MG63 (cell line): ENCODE measurements at regions not wholly inside any gene's neighbourhood (a gene's known extent, or its start where the extent isn't known, plus 50 kb on each side); places are given as distances from the start of the nearest gene placed in this dataset.
"Not testable (repeated sequence)": the region's sequence is repeated elsewhere in the genome, so short reads cannot be mapped to it uniquely, and the experiment has no call there.

ENCODE experiments used
- DNase-seq: peaks from one replicate; pipeline ENCODE4 v3.0.0-alpha.2; 2020
- H3K27me3 ChIP-seq: fragments of 250-450 bp; sonication (Bioruptor Pico); 2 replicates; pipeline ENCODE4 v1.5.1; 2020; ENCODE audit warnings: mild to moderate bottlenecking, moderate library complexity
- H3K36me3 ChIP-seq: fragments of 250-450 bp; sonication (Bioruptor Pico); 2 replicates; pipeline ENCODE4 v1.5.1; 2020; ENCODE audit warnings: mild to moderate bottlenecking, moderate library complexity
- H3K4me3 ChIP-seq: fragments of 250-450 bp; sonication (Bioruptor Pico); 2 replicates; pipeline ENCODE4 v1.5.1; 2020; ENCODE audit warnings: mild to moderate bottlenecking, moderate library complexity
- H3K9me3 ChIP-seq: fragments of 250-450 bp; sonication (Bioruptor Pico); 2 replicates; pipeline ENCODE4 v1.5.1; 2020; ENCODE audit warnings: mild to moderate bottlenecking, moderate library complexity

- Histone ChIP-seq H3K4me3 (no peak overlapping the region), H3K27me3 (no peaks in the 10 kb centered on the region), H3K36me3 (no peaks in the 10 kb centered on the region), H3K9me3 (no peaks in the 10 kb centered on the region)
- no peak for DNase-seq
Observed at GRCh38 chr20:4444404-4444803, 195.3 kb upstream of the ADRA1D start.

GRCh38 chr20:4443016-4443415 is 193.9 kb upstream of the ADRA1D start:
- Histone ChIP-seq H3K9me3 (no peaks in the 10 kb centered on the region), H3K4me3 (no peak overlapping the region), H3K36me3 (no peaks in the 10 kb centered on the region), H3K27me3 (no peaks in the 10 kb centered on the region)
- DNase-seq = no peak

GRCh38 chr20:4441871-4442270 is 192.8 kb upstream of the ADRA1D start:
- no peak overlapping the region for H3K4me3 ChIP-seq
- H3K36me3 ChIP-seq = no peaks in the 10 kb centered on the region
- no peaks in the 10 kb centered on the region for H3K27me3 ChIP-seq
- no peak for DNase-seq
- no peaks in the 10 kb centered on the region for H3K9me3 ChIP-seq

- H3K27me3 ChIP-seq = no peaks in the 10 kb centered on the region
- no peaks in the 10 kb centered on the region for H3K36me3 ChIP-seq
- no peaks in the 10 kb centered on the region for H3K9me3 ChIP-seq
- no peak overlapping the region for H3K4me3 ChIP-seq
- no peak for DNase-seq
Observed at GRCh38 chr20:4441191-4441590, 192.1 kb upstream of the ADRA1D start.

GRCh38 chr20:4439461-4439860 is 190.4 kb upstream of the ADRA1D start:
- no peaks in the 10 kb centered on the region for H3K27me3 ChIP-seq
- H3K4me3 ChIP-seq = no peak overlapping the region
- H3K9me3 ChIP-seq = no peaks in the 10 kb centered on the region
- no peaks in the 10 kb centered on the region for H3K36me3 ChIP-seq
- no peak for DNase-seq

- no peaks in the 10 kb centered on the region for H3K27me3 ChIP-seq
- H3K36me3 ChIP-seq = no peaks in the 10 kb centered on the region
- no peak overlapping the region for H3K4me3 ChIP-seq
- no peaks in the 10 kb centered on the region for H3K9me3 ChIP-seq
- no peak for DNase-seq
Observed at GRCh38 chr20:4437131-4437530, 188.0 kb upstream of the ADRA1D start.

- DNase-seq = no peak
Observed at GRCh38 chr20:4435671-4436455, 186.8 kb upstream of the ADRA1D start.

GRCh38 chr20:4435225-4435624 is 186.1 kb upstream of the ADRA1D start:
- Histone ChIP-seq H3K4me3 (no peak overlapping the region), H3K27me3 (no peaks in the 10 kb centered on the region), H3K9me3 (no peaks in the 10 kb centered on the region), H3K36me3 (no peaks in the 10 kb centered on the region)
- DNase-seq = no peak

More at GRCh38 chr20:4435671-4436455, 186.8 kb upstream of the ADRA1D start:
- H3K36me3 ChIP-seq = no peaks in the 10 kb centered on the region
- H3K9me3 ChIP-seq = no peaks in the 10 kb centered on the region
- H3K4me3 ChIP-seq = no peak overlapping the region
- H3K27me3 ChIP-seq = no peaks in the 10 kb centered on the region

GRCh38 chr20:4434681-4435080 is 185.6 kb upstream of the ADRA1D start:
- no peaks in the 10 kb centered on the region for H3K9me3 ChIP-seq
- H3K36me3 ChIP-seq = no peaks in the 10 kb centered on the region
- no peak for DNase-seq
- H3K4me3 ChIP-seq = no peak overlapping the region
- no peaks in the 10 kb centered on the region for H3K27me3 ChIP-seq

GRCh38 chr20:4431446-4431845 is 182.4 kb upstream of the ADRA1D start:
- Histone ChIP-seq H3K4me3 (no peak overlapping the region), H3K36me3 (no peaks in the 10 kb centered on the region), H3K27me3 (no peaks in the 10 kb centered on the region), H3K9me3 (no peaks in the 10 kb centered on the region)
- DNase-seq = no peak

GRCh38 chr20:4430826-4431225 is 181.7 kb upstream of the ADRA1D start:
- H3K4me3 ChIP-seq = not testable (repeated sequence)

GRCh38 chr20:4427940-4428586 is 179.0 kb upstream of the ADRA1D start:
- Histone ChIP-seq H3K4me3 (no peak overlapping the region), H3K36me3 (no peaks in the 10 kb centered on the region), H3K9me3 (no peaks in the 10 kb centered on the region), H3K27me3 (no peaks in the 10 kb centered on the region)
- DNase-seq = no peak

More at GRCh38 chr20:4430826-4431225, 181.7 kb upstream of the ADRA1D start:
- H3K9me3 ChIP-seq, H3K36me3 ChIP-seq, H3K27me3 ChIP-seq, DNase-seq: not testable (repeated sequence)

GRCh38 chr20:4418141-4418540 is 169.1 kb upstream of the ADRA1D start:
- no peaks in the 10 kb centered on the region for H3K9me3 ChIP-seq
- no peak overlapping the region for H3K4me3 ChIP-seq
- H3K36me3 ChIP-seq = no peaks in the 10 kb centered on the region
- no peak for DNase-seq
- H3K27me3 ChIP-seq = no peaks in the 10 kb centered on the region

GRCh38 chr20:4415281-4415680 is 166.2 kb upstream of the ADRA1D start:
- Histone ChIP-seq H3K9me3 (no peaks in the 10 kb centered on the region), H3K36me3 (no peaks in the 10 kb centered on the region), H3K4me3 (no peak overlapping the region), H3K27me3 (no peaks in the 10 kb centered on the region)
- DNase-seq = no peak

GRCh38 chr20:4413314-4414049 is 164.4 kb upstream of the ADRA1D start:
- no peaks in the 10 kb centered on the region for H3K36me3 ChIP-seq
- no peaks in the 10 kb centered on the region for H3K9me3 ChIP-seq
- H3K27me3 ChIP-seq = no peaks in the 10 kb centered on the region
- no peak for DNase-seq
- no peak overlapping the region for H3K4me3 ChIP-seq

GRCh38 chr20:4412216-4412615 is 163.1 kb upstream of the ADRA1D start:
- Histone ChIP-seq H3K36me3 (no peaks in the 10 kb centered on the region), H3K27me3 (no peaks in the 10 kb centered on the region), H3K4me3 (no peak overlapping the region), H3K9me3 (no peaks in the 10 kb centered on the region)
- DNase-seq = no peak

- Histone ChIP-seq H3K27me3 (no peaks in the 10 kb centered on the region), H3K36me3 (no peaks in the 10 kb centered on the region), H3K9me3 (no peaks in the 10 kb centered on the region), H3K4me3 (no peak overlapping the region)
- DNase-seq = no peak
Observed at GRCh38 chr20:4411744-4412143, 162.7 kb upstream of the ADRA1D start.
